ENCODE measurements at regions not wholly inside any gene's neighbourhood (a gene's known extent, or its start where the extent isn't known, plus 50 kb on each side); places are given as distances from the start of the nearest gene placed in this dataset.

DNA sequence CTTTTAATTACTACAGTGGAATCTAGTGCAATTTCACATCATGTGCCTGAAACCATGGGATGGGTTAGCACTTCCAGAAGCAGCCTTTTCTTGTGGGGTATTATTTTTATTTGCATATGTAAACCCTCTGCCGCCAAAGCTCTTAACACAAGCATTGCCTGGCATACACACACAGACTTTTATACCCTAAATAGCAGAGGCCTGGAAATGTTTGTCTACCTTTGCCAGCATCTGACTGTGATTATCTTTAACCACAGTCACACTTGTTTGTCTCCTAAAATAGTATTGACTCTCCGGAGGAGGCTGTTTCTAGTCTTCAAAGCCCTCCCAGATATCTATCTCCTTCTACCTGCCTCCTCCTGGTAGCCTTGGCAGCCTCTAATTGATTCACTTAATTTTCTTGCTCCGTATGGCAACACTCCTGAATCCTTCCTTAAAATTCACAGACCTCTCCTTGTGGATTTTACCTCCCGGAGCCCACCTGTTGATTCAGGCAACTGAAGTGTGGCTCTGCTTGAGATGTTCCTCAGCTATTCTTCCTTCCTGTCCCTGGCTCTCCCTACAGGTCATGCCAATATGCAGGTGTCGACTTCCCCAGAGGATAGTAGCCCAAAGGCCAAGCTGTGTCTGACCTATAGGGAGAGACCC, 127.1 kb upstream of the UMPS start:
- H3K4me1 ChIP-seq (ENCODE audit: insufficient read depth): peaks cover 1% of the 10 kb centered on the region
- WGBS, 3 donors: 70 to 76% (median 71%) methylated on average over 5 of the region's 5 CpGs
- H3K4me3 ChIP-seq: no peak overlapping the region
- H3K27me3 ChIP-seq: no peaks in the 10 kb centered on the region
- no peak for DNase-seq
- H3K9me3 ChIP-seq: no peaks in the 10 kb centered on the region
- no peak overlapping the region for H3K27ac ChIP-seq
- no peak for TF ChIP-seq POLR2A (IDR thresholded peaks at IDR 0.05)
- TF ChIP-seq EP300 (IDR thresholded peaks at IDR 0.05): no peak
- intact Hi-C loops (cut with DNase I): no loop called here
- H3K36me3 ChIP-seq: no peaks in the 10 kb centered on the region

GRCh38 chr3:124605781-124606579, 124.3 kb upstream of the UMPS start:
- no peaks in the 10 kb centered on the region for H3K9me3 ChIP-seq
- intact Hi-C loops (cut with DNase I): no loop called here
- H3K27me3 ChIP-seq: no peaks in the 10 kb centered on the region
- TF ChIP-seq CTCF (IDR thresholded peaks at IDR 0.05) (no peak), POLR2A (IDR thresholded peaks at IDR 0.05) (no peak), EP300 (IDR thresholded peaks at IDR 0.05) (no peak)
- no peak overlapping the region for H3K27ac ChIP-seq
- WGBS, 3 donors: 61 to 74% (median 64%) methylated on average over 6 of the region's 6 CpGs
- no peaks in the 10 kb centered on the region for H3K36me3 ChIP-seq
- no peaks in the 10 kb centered on the region for H3K4me1 ChIP-seq (ENCODE audit: insufficient read depth)
- no peak overlapping the region for H3K4me3 ChIP-seq
- no peak for DNase-seq

DNA sequence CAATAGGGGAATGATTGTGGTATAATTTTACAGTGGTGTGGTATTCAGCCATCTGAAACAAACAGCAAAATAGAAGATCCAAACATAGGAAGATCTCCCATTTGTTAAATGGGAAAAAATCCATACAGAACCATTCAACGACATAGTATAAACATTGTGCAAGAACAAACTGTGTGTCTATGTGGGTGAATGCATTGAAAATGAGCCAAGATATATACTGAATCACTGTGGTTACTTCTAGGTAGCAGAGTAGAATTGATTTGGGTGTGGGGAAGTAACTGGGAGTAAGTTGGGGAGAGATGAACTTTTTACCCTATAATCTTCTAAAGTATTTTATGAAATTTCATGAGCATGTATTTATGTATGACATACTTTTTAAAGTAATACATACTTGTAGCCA, 123.1 kb upstream of the UMPS start:
- Histone ChIP-seq H3K9me3 (no peaks in the 10 kb centered on the region), H3K27ac (no peak overlapping the region), H3K27me3 (no peaks in the 10 kb centered on the region), H3K4me1 (ENCODE audit: insufficient read depth) (no peaks in the 10 kb centered on the region), H3K36me3 (no peaks in the 10 kb centered on the region), H3K4me3 (no peak overlapping the region)
- no peak for TF ChIP-seq EP300 (IDR thresholded peaks at IDR 0.05)
- no peak for TF ChIP-seq POLR2A (IDR thresholded peaks at IDR 0.05)
- TF ChIP-seq CTCF (IDR thresholded peaks at IDR 0.05): no peak
- DNase-seq: no peak
- 53 to 69% (median 55%) methylated on average over 1 of the region's 1 CpG for WGBS, 3 donors
- intact Hi-C loops (cut with DNase I): no loop called here

GRCh38 chr3:124609402-124609801, 120.8 kb upstream of the UMPS start:
- intact Hi-C loops (cut with DNase I): no loop called here
- Histone ChIP-seq H3K9me3 (no peaks in the 10 kb centered on the region), H3K27me3 (no peaks in the 10 kb centered on the region), H3K4me1 (ENCODE audit: insufficient read depth) (no peaks in the 10 kb centered on the region), H3K36me3 (no peaks in the 10 kb centered on the region), H3K27ac (no peak overlapping the region), H3K4me3 (no peak overlapping the region)
- DNase-seq: no peak
- TF ChIP-seq EP300 (IDR thresholded peaks at IDR 0.05): no peak
- no peak for TF ChIP-seq CTCF (IDR thresholded peaks at IDR 0.05)
- no peak for TF ChIP-seq POLR2A (IDR thresholded peaks at IDR 0.05)
- 73 to 94% (median 90%) methylated on average over 3 of the region's 3 CpGs for WGBS, 3 donors

- H3K36me3 ChIP-seq: no peaks in the 10 kb centered on the region
- no peak overlapping the region for H3K4me3 ChIP-seq
- no peak for DNase-seq
- H3K27me3 ChIP-seq: no peaks in the 10 kb centered on the region
- 89 to 98% (median 94%) methylated on average over 1 of the region's 1 CpG for WGBS, 3 donors
- no peak for TF ChIP-seq POLR2A (IDR thresholded peaks at IDR 0.05)
- no peak for TF ChIP-seq CTCF (IDR thresholded peaks at IDR 0.05)
- no peak for TF ChIP-seq EP300 (IDR thresholded peaks at IDR 0.05)
- H3K27ac ChIP-seq: no peak overlapping the region
- H3K4me1 ChIP-seq (ENCODE audit: insufficient read depth): no peaks in the 10 kb centered on the region
- intact Hi-C loops (cut with DNase I): no loop called here
- no peaks in the 10 kb centered on the region for H3K9me3 ChIP-seq
Observed at GRCh38 chr3:124610130-124610529, 120.1 kb upstream of the UMPS start.
